ENCODE measurements at regions not wholly inside any gene's neighbourhood (a gene's known extent, or its start where the extent isn't known, plus 50 kb on each side); places are given as distances from the start of the nearest gene placed in this dataset.

GRCh38 chr11:23727794-23728193 lies 769.1 kb upstream of the LUZP2 start:
- H3K36me3 ChIP-seq: no peaks in the 10 kb centered on the region
- TF ChIP-seq CTCF (IDR thresholded peaks at IDR 0.05; ENCODE audit: low read depth, low read length): no peak
- no peaks in the 10 kb centered on the region for H3K4me1 ChIP-seq
- no peaks in the 10 kb centered on the region for H3K27me3 ChIP-seq
- H3K4me3 ChIP-seq (ENCODE audit: low read depth, low read length): no peak overlapping the region
- no peaks in the 10 kb centered on the region for H3K9me3 ChIP-seq
- DNase-seq: no peak

- Histone ChIP-seq H3K4me3 (ENCODE audit: low read depth, low read length) (no peak overlapping the region), H3K36me3 (no peaks in the 10 kb centered on the region), H3K4me1 (no peaks in the 10 kb centered on the region), H3K27me3 (no peaks in the 10 kb centered on the region), H3K9me3 (no peaks in the 10 kb centered on the region)
- no peak for TF ChIP-seq CTCF (IDR thresholded peaks at IDR 0.05; ENCODE audit: low read depth, low read length)
- no peak for DNase-seq
Measured at GRCh38 chr11:23729088-23729487, 767.8 kb upstream of the LUZP2 start.

- Histone ChIP-seq H3K4me3 (ENCODE audit: low read depth, low read length) (no peak overlapping the region), H3K36me3 (no peaks in the 10 kb centered on the region), H3K27me3 (no peaks in the 10 kb centered on the region), H3K4me1 (no peaks in the 10 kb centered on the region), H3K9me3 (no peaks in the 10 kb centered on the region)
- no peak for TF ChIP-seq CTCF (IDR thresholded peaks at IDR 0.05; ENCODE audit: low read depth, low read length)
- no peak for DNase-seq
Measured at GRCh38 chr11:23730307-23730998, 766.4 kb upstream of the LUZP2 start.

- no peak overlapping the region for H3K4me3 ChIP-seq (ENCODE audit: low read depth, low read length)
- no peaks in the 10 kb centered on the region for H3K9me3 ChIP-seq
- no peaks in the 10 kb centered on the region for H3K27me3 ChIP-seq
- no peak for TF ChIP-seq CTCF (IDR thresholded peaks at IDR 0.05; ENCODE audit: low read depth, low read length)
- no peaks in the 10 kb centered on the region for H3K36me3 ChIP-seq
- H3K4me1 ChIP-seq: no peaks in the 10 kb centered on the region
- no peak for DNase-seq
Measured at GRCh38 chr11:23732026-23732425, 764.8 kb upstream of the LUZP2 start.

- TF ChIP-seq CTCF (IDR thresholded peaks at IDR 0.05; ENCODE audit: low read depth, low read length): no peak
- DNase-seq: no peak
- Histone ChIP-seq H3K4me1 (no peaks in the 10 kb centered on the region), H3K36me3 (no peaks in the 10 kb centered on the region), H3K27me3 (no peaks in the 10 kb centered on the region), H3K4me3 (ENCODE audit: low read depth, low read length) (no peak overlapping the region), H3K9me3 (no peaks in the 10 kb centered on the region)
Measured at GRCh38 chr11:23746896-23747295, 750.0 kb upstream of the LUZP2 start.

GRCh38 chr11:23749762-23750430 lies 747.0 kb upstream of the LUZP2 start:
- Histone ChIP-seq H3K4me3 (ENCODE audit: low read depth, low read length) (no peak overlapping the region), H3K27me3 (no peaks in the 10 kb centered on the region), H3K36me3 (no peaks in the 10 kb centered on the region), H3K4me1 (no peaks in the 10 kb centered on the region), H3K9me3 (no peaks in the 10 kb centered on the region)
- no peak for TF ChIP-seq CTCF (IDR thresholded peaks at IDR 0.05; ENCODE audit: low read depth, low read length)
- no peak for DNase-seq
